IMR-90 (cell line): ENCODE measurements at regions not wholly inside any gene's neighbourhood (a gene's known extent, or its start where the extent isn't known, plus 50 kb on each side); places are given as distances from the start of the nearest gene placed in this dataset.

Experiments
- ATAC-seq: fragments of 200-7000 bp; cut with Tn5 transposase; 2 replicates; pipeline ENCODE4 v1.9.1; 2020; ENCODE audit warnings: low read depth, mild to moderate bottlenecking, moderate library complexity
- BruUV-seq: library from RNA; stranded (reverse); fragments of 400-500 nt; replicated peaks from 2 replicates; lab custom pipeline; 2021; lab: Mats Ljungman, UMichigan
- CTCF ChIA-PET: fragments of 300-600 bp; formaldehyde crosslinking; extraction: SDS; loops from one replicate; lab custom pipeline; 2021; ENCODE audit warnings: antibody characterized with exemption; lab: Yijun Ruan, JAX
- POLR2A ChIA-PET: fragments of 300-600 bp; sonication (Branson Sonifier 250); formaldehyde crosslinking; loops from one replicate; lab custom pipeline; 2022; ENCODE audit warnings: antibody characterized with exemption; ENCODE audit not compliant: unreplicated experiment; lab: Charles Lee
- DNase-seq: peaks from one replicate; pipeline ENCODE4 v3.0.0; 2013
- H2AFZ ChIP-seq: replicated peaks from 2 replicates; pipeline ENCODE3; 2013; ENCODE audit warnings: low read length, mild to moderate bottlenecking; ENCODE audit not compliant: poor library complexity
- H2AK5ac ChIP-seq: 2 replicates; pipeline ENCODE4 v1.6.1; 2013; ENCODE audit warnings: low read depth, low read length, inconsistent platforms
- H2AK9ac ChIP-seq: replicated peaks from 2 replicates; pipeline ENCODE3; 2013; ENCODE audit warnings: mild to moderate bottlenecking, low read depth, low read length, moderate library complexity; ENCODE audit not compliant: poor library complexity
- H2BK120ac ChIP-seq: 2 replicates; pipeline ENCODE4 v1.6.1; 2013; ENCODE audit warnings: low read depth, low read length, inconsistent platforms
- H2BK15ac ChIP-seq: 3 replicates; pipeline ENCODE4 v1.6.1; 2013; ENCODE audit warnings: low read depth, low read length, inconsistent platforms
- H2BK20ac ChIP-seq: 2 replicates; pipeline ENCODE4 v1.6.1; 2013; ENCODE audit warnings: low read depth, mild to moderate bottlenecking, inconsistent platforms, low read length, moderate library complexity
- H2BK5ac ChIP-seq: 2 replicates; pipeline ENCODE4 v1.6.1; 2013; ENCODE audit warnings: mild to moderate bottlenecking, low read depth, low read length, inconsistent platforms; ENCODE audit not compliant: poor library complexity, severe bottlenecking
- H3K14ac ChIP-seq: replicated peaks from 2 replicates; pipeline ENCODE4 v1.6.1; 2013; ENCODE audit warnings: low read depth, low read length, inconsistent platforms
- H3K18ac ChIP-seq: 2 replicates; pipeline ENCODE4 v1.6.1; 2013; ENCODE audit warnings: low read depth, low read length, control low read depth
- H3K23ac ChIP-seq: 2 replicates; pipeline ENCODE4 v1.6.1; 2013; ENCODE audit warnings: low read depth, low read length, inconsistent platforms
- H3K27ac ChIP-seq: 2 replicates; pipeline ENCODE4 v1.5.1; 2013; ENCODE audit warnings: mild to moderate bottlenecking, control low read depth, low read length; ENCODE audit not compliant: insufficient read depth
- H3K27me3 ChIP-seq: 2 replicates; pipeline ENCODE4 v1.6.1; 2013; ENCODE audit warnings: low read length; ENCODE audit not compliant: control insufficient read depth, insufficient read depth
- H3K36me3 ChIP-seq: 2 replicates; pipeline ENCODE4 v1.6.1; 2013; ENCODE audit warnings: low read length, mixed read lengths; ENCODE audit not compliant: control insufficient read depth, insufficient read depth
- H3K4ac ChIP-seq: 2 replicates; pipeline ENCODE4 v1.6.1; 2013; ENCODE audit warnings: low read depth, low read length, inconsistent platforms
- H3K4me1 ChIP-seq: 2 replicates; pipeline ENCODE4 v1.6.1; 2013; ENCODE audit warnings: low read length, mixed read lengths; ENCODE audit not compliant: control insufficient read depth, insufficient read depth
- H3K4me2 ChIP-seq: 2 replicates; pipeline ENCODE4 v1.6.1; 2013; ENCODE audit warnings: low read depth, mild to moderate bottlenecking, control low read depth, low read length, moderate library complexity
- H3K4me3 ChIP-seq: 2 replicates; pipeline ENCODE4 v1.5.1; 2013; ENCODE audit warnings: low read depth, mild to moderate bottlenecking, control low read depth, low read length, moderate library complexity; ENCODE audit not compliant: insufficient read depth
- H3K56ac ChIP-seq: 2 replicates; pipeline ENCODE4 v1.6.1; 2013; ENCODE audit warnings: low read length, inconsistent platforms; ENCODE audit not compliant: insufficient read depth; ENCODE audit errors: extremely low read depth
- H3K79me1 ChIP-seq, 2 experiments: 2 replicates each; pipeline ENCODE4 v1.6.1; 2013; ENCODE audit warnings: low read length in 2 of 2, inconsistent platforms in 1 of 2, low read depth in 1 of 2
- H3K9ac ChIP-seq: 2 replicates; pipeline ENCODE4 v1.6.1; 2013; ENCODE audit warnings: low read depth, low read length, control low read depth
- H3K9me1 ChIP-seq: 2 replicates; pipeline ENCODE4 v1.6.1; 2013; ENCODE audit warnings: low read length, inconsistent platforms; ENCODE audit not compliant: insufficient read depth
- H3K9me3 ChIP-seq: 2 replicates; pipeline ENCODE4 v1.6.1; 2013; ENCODE audit warnings: low read length; ENCODE audit not compliant: control insufficient read depth, insufficient read depth
- H4K20me1 ChIP-seq: 2 replicates; pipeline ENCODE4 v1.6.1; 2013; ENCODE audit warnings: low read length, inconsistent platforms; ENCODE audit not compliant: insufficient read depth
- H4K5ac ChIP-seq: 2 replicates; pipeline ENCODE4 v1.6.1; 2013; ENCODE audit warnings: mild to moderate bottlenecking, low read depth, low read length, control low read depth
- H4K8ac ChIP-seq, 2 experiments: 2 replicates each; pipeline ENCODE4 v1.6.1; 2013; ENCODE audit warnings: low read depth in 2 of 2, low read length in 2 of 2, control low read depth in 1 of 2, inconsistent platforms in 1 of 2
- H4K91ac ChIP-seq: 2 replicates; pipeline ENCODE4 v1.6.1; 2013; ENCODE audit warnings: low read depth, low read length, inconsistent platforms; ENCODE audit not compliant: insufficient read depth
- CHD1 ChIP-seq: IDR thresholded peaks from 2 replicates; pipeline ENCODE4 v1.6.1; 2012; ENCODE audit warnings: low read depth, low read length, improper control_type of control experiment
- NFE2L2 ChIP-seq: fragments of 150-350 bp; IDR thresholded peaks from 2 replicates; pipeline ENCODE4 v1.6.1; 2016; ENCODE audit warnings: low read depth, mild to moderate bottlenecking, low read length
- RFX5 ChIP-seq: IDR thresholded peaks from 2 replicates; pipeline ENCODE4 v1.8.0; 2012; ENCODE audit warnings: low read depth, mild to moderate bottlenecking, low read length, moderate library complexity
- WGBS, 2 experiments: methylation state at CpG; one replicate each; pipeline versions ENCODE4 v1.1.5 to v1.1.7; 2013; ENCODE audit warnings: missing lambda C conversion rate in 2 of 2; ENCODE audit not compliant: insufficient read length in 1 of 2; ENCODE audit errors: extremely low coverage in 2 of 2; 5-methylcytosine and 5-hydroxymethylcytosine counted together
- dilution Hi-C: fragments of 300-500 bp; cut with HindIII; formaldehyde crosslinking; loops from one replicate; pipeline ENCODE4 v1.14.3; 2018; ENCODE audit warnings: low sequenced_read_pairs; ENCODE audit not compliant: unreplicated experiment
- in situ Hi-C: fragments of 300-500 bp; cut with MboI; formaldehyde crosslinking; loops from 3 replicates; pipeline ENCODE4 v1.14.3; 2019; ENCODE audit warnings: low sequenced_read_pairs, inconsistent platforms, mixed read lengths
- intact Hi-C: fragments of 100-400 bp; cut with micrococcal nuclease; formaldehyde crosslinking; loops from 2 replicates; pipeline ENCODE4 v1.10.0; 2022

DNA sequence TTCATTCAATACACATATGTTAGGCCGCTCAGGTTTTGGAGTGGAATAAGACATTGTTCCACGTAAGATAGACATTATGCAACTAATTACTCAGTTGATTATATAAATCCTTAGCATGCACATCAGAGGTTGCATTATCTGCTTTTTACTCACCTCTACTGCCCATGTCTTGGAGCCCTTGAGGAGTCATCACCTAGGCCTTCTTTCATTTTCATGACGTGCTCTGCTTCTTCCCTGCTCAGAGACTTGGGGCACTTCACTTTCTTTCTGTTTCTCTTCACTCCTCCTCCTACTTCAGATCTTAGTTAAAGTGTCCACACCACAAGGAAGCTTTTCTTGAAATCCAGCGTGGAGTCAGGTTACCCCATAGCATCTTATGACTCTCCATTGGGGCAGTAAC, 241.1 kb downstream of the TLR4 start:
- no peak overlapping the region for H3K9ac ChIP-seq
- 0 out of 2 replicates have a peak, but pooled peaks cover 1% of the 10 kb centered on the region for H3K9me3 ChIP-seq
- in situ Hi-C loops, result no loop called here
- H3K14ac ChIP-seq, result no peak overlapping the region
- ATAC-seq (no peak), DNase-seq (no peak)
- no peaks in the 10 kb centered on the region for H3K4me1 ChIP-seq
- no peak overlapping the region for H3K23ac ChIP-seq
- H4K91ac ChIP-seq, result no peak overlapping the region
- CTCF ChIA-PET, result no interaction called here
- no peak overlapping the region for H3K4me3 ChIP-seq
- H2BK5ac ChIP-seq, result no peak overlapping the region
- no TSS peak for BruUV-seq
- TF ChIP-seq RFX5, result no peak
- TF ChIP-seq CHD1, result no peak
- no peak for TF ChIP-seq NFE2L2
- no peak overlapping the region for H2BK20ac ChIP-seq
- dilution Hi-C loops, result no loop called here
- H3K79me1 ChIP-seq, result no peaks in the 10 kb centered on the region
- no peak overlapping the region for H4K8ac ChIP-seq
- no peak overlapping the region for H2BK15ac ChIP-seq
- no peak overlapping the region for H3K56ac ChIP-seq
- no peaks in the 10 kb centered on the region for H4K20me1 ChIP-seq
- no peak overlapping the region for H3K18ac ChIP-seq
- H2AFZ ChIP-seq, result no peak overlapping the region
- no peak overlapping the region for H3K4ac ChIP-seq
- H2AK5ac ChIP-seq, result no peak overlapping the region
- intact Hi-C loops, result no loop called here
- no peaks in the 10 kb centered on the region for H3K27me3 ChIP-seq
- H2BK120ac ChIP-seq, result no peak overlapping the region
- no peaks in the 10 kb centered on the region for H3K9me1 ChIP-seq
- H4K5ac ChIP-seq, result no peak overlapping the region
- no peak overlapping the region for H2AK9ac ChIP-seq
- WGBS, 2 experiments, result no CpG with 5 or more reads among the region's 4 CpGs
- POLR2A ChIA-PET, result no interaction called here
- no peak overlapping the region for H3K27ac ChIP-seq
- H3K36me3 ChIP-seq, result no peaks in the 10 kb centered on the region
- no peak overlapping the region for H3K4me2 ChIP-seq
